ENCODE measurements at regions not wholly inside any gene's neighbourhood (a gene's known extent, or its start where the extent isn't known, plus 50 kb on each side); places are given as distances from the start of the nearest gene placed in this dataset.

- H3K4me1 ChIP-seq: no peaks in the 10 kb centered on the region
- DNase-seq: no peak
- no peaks in the 10 kb centered on the region for H3K9me3 ChIP-seq
- H3K27me3 ChIP-seq: no peaks in the 10 kb centered on the region
- no peaks in the 10 kb centered on the region for H3K36me3 ChIP-seq
- H3K27ac ChIP-seq: no peak overlapping the region
- intact Hi-C loops (cut with DNase I): no loop called here
- TF ChIP-seq, protein P1, sequence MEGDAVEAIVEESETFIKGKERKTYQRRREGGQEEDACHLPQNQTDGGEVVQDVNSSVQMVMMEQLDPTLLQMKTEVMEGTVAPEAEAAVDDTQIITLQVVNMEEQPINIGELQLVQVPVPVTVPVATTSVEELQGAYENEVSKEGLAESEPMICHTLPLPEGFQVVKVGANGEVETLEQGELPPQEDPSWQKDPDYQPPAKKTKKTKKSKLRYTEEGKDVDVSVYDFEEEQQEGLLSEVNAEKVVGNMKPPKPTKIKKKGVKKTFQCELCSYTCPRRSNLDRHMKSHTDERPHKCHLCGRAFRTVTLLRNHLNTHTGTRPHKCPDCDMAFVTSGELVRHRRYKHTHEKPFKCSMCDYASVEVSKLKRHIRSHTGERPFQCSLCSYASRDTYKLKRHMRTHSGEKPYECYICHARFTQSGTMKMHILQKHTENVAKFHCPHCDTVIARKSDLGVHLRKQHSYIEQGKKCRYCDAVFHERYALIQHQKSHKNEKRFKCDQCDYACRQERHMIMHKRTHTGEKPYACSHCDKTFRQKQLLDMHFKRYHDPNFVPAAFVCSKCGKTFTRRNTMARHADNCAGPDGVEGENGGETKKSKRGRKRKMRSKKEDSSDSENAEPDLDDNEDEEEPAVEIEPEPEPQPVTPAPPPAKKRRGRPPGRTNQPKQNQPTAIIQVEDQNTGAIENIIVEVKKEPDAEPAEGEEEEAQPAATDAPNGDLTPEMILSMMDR (IDR thresholded peaks at IDR 0.05): no peak
- no peak overlapping the region for H3K9ac ChIP-seq (ENCODE audit: low read depth in 2 of 2, low read length in 2 of 2)
- no peak overlapping the region for H3K4me3 ChIP-seq
Measured at GRCh38 chr9:16150501-16150900, 597.7 kb downstream of the CCDC171 start.

DNA sequence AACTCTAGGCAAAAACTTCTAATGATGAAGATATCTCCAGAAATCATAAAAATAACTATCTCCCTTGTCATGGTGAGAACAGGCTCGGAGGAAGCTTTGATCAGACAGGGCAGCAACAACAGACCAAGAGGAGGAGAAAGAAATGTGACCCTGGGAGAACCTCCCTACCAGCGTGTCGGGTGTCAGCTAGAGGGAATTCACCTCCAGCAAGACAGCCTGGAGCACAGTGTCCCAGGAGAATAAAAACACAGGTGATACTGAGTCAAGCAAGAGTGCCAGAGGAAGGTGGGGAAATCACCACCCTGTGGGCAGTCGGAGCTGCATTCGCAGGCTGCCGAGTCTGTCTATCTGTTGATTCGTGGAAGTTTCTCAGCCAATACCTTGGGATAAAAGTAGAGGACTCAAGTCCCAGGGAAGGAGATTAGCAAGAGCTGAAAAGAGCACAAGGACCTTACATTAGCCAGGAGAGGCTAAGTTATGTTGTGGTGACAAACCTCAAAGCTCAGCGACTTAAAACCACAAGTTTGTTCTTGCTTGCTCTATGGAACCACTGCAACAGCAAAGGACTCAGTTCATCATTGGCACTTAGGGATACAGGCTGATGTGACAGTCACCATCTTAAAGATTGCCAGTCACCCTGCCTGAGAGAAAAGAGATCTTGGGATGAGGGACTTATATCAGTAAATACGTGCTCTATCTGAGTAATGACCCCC is 598.3 kb downstream of the CCDC171 start:
- H3K36me3 ChIP-seq: no peaks in the 10 kb centered on the region
- H3K4me3 ChIP-seq: no peak overlapping the region
- no peak overlapping the region for H3K9ac ChIP-seq (ENCODE audit: low read depth in 2 of 2, low read length in 2 of 2)
- no peaks in the 10 kb centered on the region for H3K9me3 ChIP-seq
- H3K27me3 ChIP-seq: no peaks in the 10 kb centered on the region
- TF ChIP-seq, protein P1 (IDR thresholded peaks at IDR 0.05): no peak
- H3K27ac ChIP-seq: no peak overlapping the region
- no peaks in the 10 kb centered on the region for H3K4me1 ChIP-seq
- intact Hi-C loops (cut with DNase I): no loop called here
- DNase-seq: no peak

- no peaks in the 10 kb centered on the region for H3K4me1 ChIP-seq
- H3K27me3 ChIP-seq: no peaks in the 10 kb centered on the region
- intact Hi-C loops (cut with DNase I): no loop called here
- H3K4me3 ChIP-seq: no peak overlapping the region
- no peak overlapping the region for H3K27ac ChIP-seq
- H3K9ac ChIP-seq (ENCODE audit: low read depth in 2 of 2, low read length in 2 of 2): no peak overlapping the region
- H3K9me3 ChIP-seq: no peaks in the 10 kb centered on the region
- DNase-seq: no peak
- H3K36me3 ChIP-seq: no peaks in the 10 kb centered on the region
- TF ChIP-seq, protein P1 (IDR thresholded peaks at IDR 0.05): no peak
Measured at GRCh38 chr9:16152276-16153101, 599.6 kb downstream of the CCDC171 start.

DNA sequence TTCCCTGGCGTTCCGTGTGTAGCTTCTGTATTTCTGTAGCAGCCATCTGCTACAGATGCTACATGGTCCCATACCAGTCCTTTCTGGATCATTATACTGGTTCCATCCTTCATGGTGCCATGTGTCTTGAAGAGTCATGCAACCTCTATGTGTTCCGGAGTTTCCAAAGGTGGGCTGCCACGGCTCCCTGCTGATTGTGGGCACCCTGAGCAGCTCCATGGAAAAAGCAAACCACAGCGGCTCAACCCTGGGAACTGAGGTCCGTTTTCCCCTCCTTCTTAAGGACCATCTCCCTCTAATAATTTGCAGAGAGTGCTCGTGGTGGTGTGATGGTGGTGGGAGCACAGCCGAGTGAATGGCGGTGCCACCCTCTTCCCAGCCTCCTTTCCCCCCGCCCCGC is 600.4 kb downstream of the CCDC171 start:
- TF ChIP-seq, protein P1 (IDR thresholded peaks at IDR 0.05): no peak
- H3K4me1 ChIP-seq: no peaks in the 10 kb centered on the region
- no peaks in the 10 kb centered on the region for H3K9me3 ChIP-seq
- no peak overlapping the region for H3K9ac ChIP-seq (ENCODE audit: low read depth in 2 of 2, low read length in 2 of 2)
- DNase-seq: no peak
- no peak overlapping the region for H3K4me3 ChIP-seq
- intact Hi-C loops (cut with DNase I): no loop called here
- no peak overlapping the region for H3K27ac ChIP-seq
- H3K36me3 ChIP-seq: no peaks in the 10 kb centered on the region
- no peaks in the 10 kb centered on the region for H3K27me3 ChIP-seq

GRCh38 chr9:16153741-16154140 is 600.9 kb downstream of the CCDC171 start:
- no peak overlapping the region for H3K4me3 ChIP-seq
- H3K9me3 ChIP-seq: no peaks in the 10 kb centered on the region
- H3K27me3 ChIP-seq: no peaks in the 10 kb centered on the region
- no peaks in the 10 kb centered on the region for H3K4me1 ChIP-seq
- H3K9ac ChIP-seq (ENCODE audit: low read depth in 2 of 2, low read length in 2 of 2): no peak overlapping the region
- no peak overlapping the region for H3K27ac ChIP-seq
- intact Hi-C loops (cut with DNase I): no loop called here
- DNase-seq: no peak
- TF ChIP-seq, protein P1 (IDR thresholded peaks at IDR 0.05): no peak
- no peaks in the 10 kb centered on the region for H3K36me3 ChIP-seq
